ENCODE measurements at regions not wholly inside any gene's neighbourhood (a gene's known extent, or its start where the extent isn't known, plus 50 kb on each side); places are given as distances from the start of the nearest gene placed in this dataset.

DNA sequence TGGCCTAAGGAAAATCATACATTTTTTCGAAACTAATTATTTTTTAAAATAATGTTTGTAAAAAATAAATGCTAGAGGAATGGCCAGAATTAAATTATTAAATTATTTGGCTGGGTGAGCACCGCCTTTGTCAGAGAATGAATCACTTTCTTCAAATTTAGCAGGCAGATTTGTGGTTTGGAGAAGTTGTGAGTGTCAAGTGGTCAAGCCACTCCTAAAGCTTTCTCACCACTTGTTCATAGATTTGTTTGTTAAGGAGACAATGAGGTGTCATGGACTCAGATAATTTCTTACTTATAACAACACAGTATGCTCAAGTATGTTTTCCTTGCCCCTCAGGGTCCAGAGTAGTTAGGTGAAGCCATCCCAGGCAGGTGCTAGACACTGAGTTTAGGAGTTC lies 196.2 kb downstream of the TUSC7 start:
- Histone ChIP-seq H3K36me3 (no peaks in the 10 kb centered on the region), H3K9ac (ENCODE audit: low read depth in 2 of 2, low read length in 2 of 2) (no peak overlapping the region), H3K4me1 (no peaks in the 10 kb centered on the region), H3K27ac (no peak overlapping the region), H3K4me3 (no peak overlapping the region), H3K27me3 (no peaks in the 10 kb centered on the region), H3K9me3 (no peaks in the 10 kb centered on the region)
- TF ChIP-seq, protein P1, sequence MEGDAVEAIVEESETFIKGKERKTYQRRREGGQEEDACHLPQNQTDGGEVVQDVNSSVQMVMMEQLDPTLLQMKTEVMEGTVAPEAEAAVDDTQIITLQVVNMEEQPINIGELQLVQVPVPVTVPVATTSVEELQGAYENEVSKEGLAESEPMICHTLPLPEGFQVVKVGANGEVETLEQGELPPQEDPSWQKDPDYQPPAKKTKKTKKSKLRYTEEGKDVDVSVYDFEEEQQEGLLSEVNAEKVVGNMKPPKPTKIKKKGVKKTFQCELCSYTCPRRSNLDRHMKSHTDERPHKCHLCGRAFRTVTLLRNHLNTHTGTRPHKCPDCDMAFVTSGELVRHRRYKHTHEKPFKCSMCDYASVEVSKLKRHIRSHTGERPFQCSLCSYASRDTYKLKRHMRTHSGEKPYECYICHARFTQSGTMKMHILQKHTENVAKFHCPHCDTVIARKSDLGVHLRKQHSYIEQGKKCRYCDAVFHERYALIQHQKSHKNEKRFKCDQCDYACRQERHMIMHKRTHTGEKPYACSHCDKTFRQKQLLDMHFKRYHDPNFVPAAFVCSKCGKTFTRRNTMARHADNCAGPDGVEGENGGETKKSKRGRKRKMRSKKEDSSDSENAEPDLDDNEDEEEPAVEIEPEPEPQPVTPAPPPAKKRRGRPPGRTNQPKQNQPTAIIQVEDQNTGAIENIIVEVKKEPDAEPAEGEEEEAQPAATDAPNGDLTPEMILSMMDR (IDR thresholded peaks at IDR 0.05): no peak
- DNase-seq: no peak
- intact Hi-C loops (cut with DNase I): no loop called here

DNA sequence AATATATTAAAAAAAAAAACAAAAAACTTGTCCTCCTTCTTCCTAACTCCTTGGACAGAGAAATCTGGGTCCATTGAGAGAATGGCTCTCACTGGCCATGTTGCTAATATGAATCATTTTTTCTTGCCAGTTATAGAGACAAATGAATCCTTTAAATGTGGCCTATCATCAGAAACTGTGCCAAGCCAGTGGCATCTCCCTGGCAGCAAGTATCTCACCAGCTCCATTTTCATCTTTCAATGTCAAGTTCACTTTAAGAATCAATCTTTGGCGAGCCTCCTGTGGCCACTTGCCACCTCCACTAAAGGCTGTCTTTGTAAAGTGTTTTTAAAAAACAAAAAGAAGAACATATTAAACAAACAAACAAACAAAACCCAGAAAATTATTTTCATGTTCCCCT lies 202.5 kb downstream of the TUSC7 start:
- H3K27me3 ChIP-seq: no peaks in the 10 kb centered on the region
- H3K9me3 ChIP-seq: no peaks in the 10 kb centered on the region
- no peak overlapping the region for H3K4me3 ChIP-seq
- H3K36me3 ChIP-seq: no peaks in the 10 kb centered on the region
- TF ChIP-seq, protein P1 (IDR thresholded peaks at IDR 0.05): no peak
- H3K9ac ChIP-seq (ENCODE audit: low read depth in 2 of 2, low read length in 2 of 2): no peak overlapping the region
- no peak for DNase-seq
- H3K4me1 ChIP-seq: no peaks in the 10 kb centered on the region
- intact Hi-C loops (cut with DNase I): no loop called here
- no peak overlapping the region for H3K27ac ChIP-seq

DNA sequence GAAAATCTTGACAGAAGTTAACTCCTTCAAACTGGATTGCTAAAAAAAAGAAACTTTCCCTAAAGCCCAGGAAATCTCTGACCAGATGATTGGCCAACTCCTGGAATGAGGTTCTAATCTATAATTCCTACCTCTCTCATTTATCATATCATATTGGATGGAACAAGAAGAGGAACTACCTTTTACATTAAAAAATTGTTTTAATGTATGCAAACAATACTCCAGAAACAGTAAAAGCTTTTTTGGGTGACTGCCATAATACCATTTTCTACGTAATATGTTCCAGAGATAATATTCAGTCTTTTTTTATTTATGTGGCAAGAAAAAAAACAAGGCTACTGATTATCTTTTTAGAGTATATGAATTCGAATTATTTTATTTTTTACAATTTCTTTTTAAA lies 204.4 kb downstream of the TUSC7 start:
- no peak overlapping the region for H3K9ac ChIP-seq (ENCODE audit: low read depth in 2 of 2, low read length in 2 of 2)
- no peaks in the 10 kb centered on the region for H3K9me3 ChIP-seq
- intact Hi-C loops (cut with DNase I): no loop called here
- TF ChIP-seq, protein P1 (IDR thresholded peaks at IDR 0.05): no peak
- no peaks in the 10 kb centered on the region for H3K27me3 ChIP-seq
- H3K4me3 ChIP-seq: no peak overlapping the region
- DNase-seq: no peak
- H3K36me3 ChIP-seq: no peaks in the 10 kb centered on the region
- H3K4me1 ChIP-seq: no peaks in the 10 kb centered on the region
- H3K27ac ChIP-seq: no peak overlapping the region

DNA sequence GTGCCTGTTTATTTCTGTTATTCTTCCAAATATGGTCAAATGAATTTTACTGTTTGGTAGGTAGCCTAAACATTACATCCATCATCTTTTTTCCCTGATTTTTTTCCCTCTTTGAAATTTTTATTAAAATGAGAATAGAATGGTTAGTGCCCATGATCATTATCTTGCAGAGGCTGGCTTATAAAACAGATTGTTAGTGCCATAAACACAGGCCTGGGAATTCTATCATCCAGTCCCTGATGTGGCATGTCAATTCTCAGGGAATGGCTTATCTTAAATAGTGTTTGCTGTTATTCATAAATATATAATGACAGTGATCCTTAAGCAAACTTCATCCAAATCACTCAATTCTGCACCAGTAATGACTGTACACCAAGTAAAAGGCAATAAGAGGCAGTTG lies 207.3 kb downstream of the TUSC7 start:
- no peak for DNase-seq
- H3K4me1 ChIP-seq: no peaks in the 10 kb centered on the region
- no peaks in the 10 kb centered on the region for H3K9me3 ChIP-seq

DNA sequence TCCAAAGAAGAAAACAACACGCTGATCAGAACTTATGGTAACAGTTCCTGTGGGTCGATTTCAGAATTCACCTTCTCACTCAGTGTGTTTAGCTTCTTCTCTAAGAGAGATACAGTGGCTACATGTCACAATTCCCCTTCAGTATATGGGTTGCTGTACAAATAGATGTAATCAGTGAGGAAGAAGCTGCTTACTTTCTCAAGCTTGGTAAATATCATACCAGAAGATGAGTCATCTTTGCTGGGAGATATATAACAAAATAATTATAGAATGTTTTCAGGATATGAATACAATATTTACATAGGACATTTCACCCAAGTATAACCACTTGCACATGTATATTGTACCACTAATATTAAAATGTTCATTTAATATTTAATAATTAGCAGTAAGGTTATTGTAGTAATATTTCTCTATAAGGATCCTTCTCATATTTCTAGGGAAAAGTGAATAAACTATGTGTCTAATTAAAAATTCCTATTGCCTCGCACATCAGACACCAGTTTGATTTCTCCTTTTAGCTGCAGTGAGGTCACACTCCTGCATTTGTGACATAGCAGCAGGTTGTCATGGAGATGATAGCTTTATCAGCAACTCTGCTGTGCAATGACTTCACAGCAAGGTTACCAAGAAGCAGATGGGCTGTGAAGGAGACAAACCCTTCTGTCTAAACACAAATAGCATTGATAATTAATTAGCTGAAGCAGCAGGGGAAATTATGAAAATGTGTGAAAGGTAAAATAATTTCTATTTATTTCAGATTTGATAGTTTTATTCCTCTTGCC lies 211.4 kb downstream of the TUSC7 start:
- DNase-seq: no peak
- H3K27ac ChIP-seq: no peak overlapping the region
- no peaks in the 10 kb centered on the region for H3K27me3 ChIP-seq
- no peak overlapping the region for H3K4me3 ChIP-seq
- H3K9ac ChIP-seq (ENCODE audit: low read depth in 2 of 2, low read length in 2 of 2): no peak overlapping the region
- no peaks in the 10 kb centered on the region for H3K9me3 ChIP-seq
- no peaks in the 10 kb centered on the region for H3K36me3 ChIP-seq
- H3K4me1 ChIP-seq: no peaks in the 10 kb centered on the region
- intact Hi-C loops (cut with DNase I): no loop called here
- TF ChIP-seq, protein P1 (IDR thresholded peaks at IDR 0.05): no peak

More for the DNA sequence above, 207.3 kb downstream of the TUSC7 start:
- H3K4me3 ChIP-seq: no peak overlapping the region
- no peak overlapping the region for H3K9ac ChIP-seq (ENCODE audit: low read depth in 2 of 2, low read length in 2 of 2)
- TF ChIP-seq, protein P1 (IDR thresholded peaks at IDR 0.05): no peak
- H3K27ac ChIP-seq: no peak overlapping the region
- H3K36me3 ChIP-seq: no peaks in the 10 kb centered on the region
- no peaks in the 10 kb centered on the region for H3K27me3 ChIP-seq
- intact Hi-C loops (cut with DNase I): no loop called here

Measured in colonic mucosa (tissue), 4 donors.